HFFc6 (cell line): ENCODE measurements at regions not wholly inside any gene's neighbourhood (a gene's known extent, or its start where the extent isn't known, plus 50 kb on each side); places are given as distances from the start of the nearest gene placed in this dataset.
"Not testable (repeated sequence)": the region's sequence is repeated elsewhere in the genome, so short reads cannot be mapped to it uniquely, and the experiment has no call there.

ENCODE experiments used
- DNase-seq: peaks from one replicate; pipeline ENCODE4 v3.0.0-alpha.2; 2018
- H3K27ac Mint-ChIP-seq: 2 replicates; pipeline ENCODE4 v1.8.0; 2020; ENCODE audit warnings: mild to moderate bottlenecking, mixed read lengths
- H3K27me3 Mint-ChIP-seq: 2 replicates; pipeline ENCODE4 v1.8.0; 2021; ENCODE audit warnings: mild to moderate bottlenecking, moderate library complexity, mixed read lengths; ENCODE audit not compliant: insufficient read depth
- H3K36me3 Mint-ChIP-seq: 2 replicates; pipeline ENCODE4 v1.8.0; 2021; ENCODE audit warnings: low read depth, mixed read lengths
- H3K4me1 Mint-ChIP-seq: 2 replicates; pipeline ENCODE4 v1.8.0; 2020; ENCODE audit warnings: low read depth, mixed read lengths
- H3K4me3 Mint-ChIP-seq: 2 replicates; pipeline ENCODE4 v1.8.0; 2020; ENCODE audit warnings: mild to moderate bottlenecking, moderate library complexity, mixed read lengths
- H3K9me3 Mint-ChIP-seq: 2 replicates; pipeline ENCODE4 v1.8.0; 2020; ENCODE audit warnings: mild to moderate bottlenecking, mixed read lengths
- CTCF ChIP-seq: fragments of 200-600 bp; sonication (generic); IDR thresholded peaks from 2 replicates; pipeline ENCODE4 v1.5.0; 2021; ENCODE audit warnings: antibody characterized with exemption, mild to moderate bottlenecking

GRCh38 chr16:80896776-80897175 lies 92.4 kb upstream of the CDYL2 start:
- no peak for TF ChIP-seq CTCF
- Mint-ChIP-seq H3K9me3 (no peaks in the 10 kb centered on the region), H3K36me3 (no peaks in the 10 kb centered on the region), H3K4me3 (no peak overlapping the region), H3K27me3 (peaks cover 12% of the 10 kb centered on the region; the same call in 1 of the 2 replicates), H3K27ac (no peak overlapping the region), H3K4me1 (peaks cover 20% of the 10 kb centered on the region)
- DNase-seq = no peak

GRCh38 chr16:80894091-80894490 lies 89.7 kb upstream of the CDYL2 start:
- Mint-ChIP-seq H3K4me3 (no peak overlapping the region), H3K27ac (no peak overlapping the region), H3K27me3 (peaks cover 15% of the 10 kb centered on the region), H3K4me1 (no peaks in the 10 kb centered on the region), H3K36me3 (no peaks in the 10 kb centered on the region), H3K9me3 (no peaks in the 10 kb centered on the region)
- no peak for DNase-seq
- TF ChIP-seq CTCF = no peak

- Mint-ChIP-seq H3K4me3 (no peak overlapping the region), H3K36me3 (no peaks in the 10 kb centered on the region), H3K4me1 (no peaks in the 10 kb centered on the region), H3K27me3 (peaks cover 15% of the 10 kb centered on the region), H3K9me3 (no peaks in the 10 kb centered on the region), H3K27ac (no peak overlapping the region)
- no peak for DNase-seq
- TF ChIP-seq CTCF = no peak
Measured at GRCh38 chr16:80893686-80894085, 89.3 kb upstream of the CDYL2 start.

- H3K4me3 Mint-ChIP-seq = not testable (repeated sequence)
Measured at GRCh38 chr16:80892395-80892794, 88.0 kb upstream of the CDYL2 start.

GRCh38 chr16:80889779-80890359 lies 85.5 kb upstream of the CDYL2 start:
- H3K27ac Mint-ChIP-seq = no peak overlapping the region
- no peaks in the 10 kb centered on the region for H3K9me3 Mint-ChIP-seq
- no peak overlapping the region for H3K4me3 Mint-ChIP-seq
- H3K27me3 Mint-ChIP-seq = peaks cover 9% of the 10 kb centered on the region
- H3K4me1 Mint-ChIP-seq = no peaks in the 10 kb centered on the region
- H3K36me3 Mint-ChIP-seq = no peaks in the 10 kb centered on the region
- DNase-seq = no peak
- TF ChIP-seq CTCF = no peak

More at GRCh38 chr16:80892395-80892794, 88.0 kb upstream of the CDYL2 start:
- H3K27ac Mint-ChIP-seq, H3K36me3 Mint-ChIP-seq, DNase-seq, H3K4me1 Mint-ChIP-seq, H3K9me3 Mint-ChIP-seq: not testable (repeated sequence)
- H3K27me3 Mint-ChIP-seq = peaks cover 15% of the 10 kb centered on the region

- no peaks in the 10 kb centered on the region for H3K4me1 Mint-ChIP-seq
- no peaks in the 10 kb centered on the region for H3K36me3 Mint-ChIP-seq
- H3K27ac Mint-ChIP-seq = no peak overlapping the region
- H3K4me3 Mint-ChIP-seq = no peak overlapping the region
- no peaks in the 10 kb centered on the region for H3K9me3 Mint-ChIP-seq
- peaks cover 8% of the 10 kb centered on the region for H3K27me3 Mint-ChIP-seq
- no peak for DNase-seq
- TF ChIP-seq CTCF = no peak
Measured at GRCh38 chr16:80887062-80887461, 82.7 kb upstream of the CDYL2 start.
